ENCODE measurements at regions not wholly inside any gene's neighbourhood (a gene's known extent, or its start where the extent isn't known, plus 50 kb on each side); places are given as distances from the start of the nearest gene placed in this dataset.
"Not testable (repeated sequence)": the region's sequence is repeated elsewhere in the genome, so short reads cannot be mapped to it uniquely, and the experiment has no call there.

DNA sequence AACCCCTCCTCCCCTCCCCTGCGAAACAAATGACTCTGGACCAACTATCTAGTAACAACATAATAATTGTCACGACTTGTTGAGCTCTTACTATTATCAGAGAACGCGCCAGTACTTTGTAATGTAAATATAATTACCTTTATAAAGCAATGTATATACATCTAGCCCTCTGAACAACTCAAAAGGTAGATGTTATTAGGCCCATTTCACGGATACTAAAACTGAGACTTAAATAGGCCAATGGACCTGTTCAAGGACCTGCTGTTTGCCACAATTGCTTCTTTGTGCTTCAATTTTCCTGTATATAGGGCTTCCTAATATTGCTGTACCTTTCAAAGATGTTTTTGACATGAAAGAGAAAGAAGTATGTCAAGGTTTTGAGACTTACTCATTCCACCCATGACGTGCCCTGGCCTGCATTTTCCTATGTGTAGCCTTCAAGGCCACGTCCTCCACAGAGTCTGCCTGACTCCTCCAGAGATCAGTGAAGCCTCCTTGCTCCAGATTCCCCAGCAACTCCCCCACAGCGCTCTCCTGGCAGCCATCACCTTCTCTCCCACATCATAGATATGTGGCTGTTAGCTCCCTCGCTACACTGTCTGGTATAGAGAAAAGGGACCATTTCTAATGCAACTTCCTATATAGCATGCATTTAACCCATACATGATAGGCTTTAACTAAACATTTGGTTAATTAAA is 156.6 kb downstream of the SKIDA1 start:
- DNase-seq (peak; percentile 38), ATAC-seq (peak; percentile 29 to 76)
- intact Hi-C loops (cut with DNase I) = no loop called here

DNA sequence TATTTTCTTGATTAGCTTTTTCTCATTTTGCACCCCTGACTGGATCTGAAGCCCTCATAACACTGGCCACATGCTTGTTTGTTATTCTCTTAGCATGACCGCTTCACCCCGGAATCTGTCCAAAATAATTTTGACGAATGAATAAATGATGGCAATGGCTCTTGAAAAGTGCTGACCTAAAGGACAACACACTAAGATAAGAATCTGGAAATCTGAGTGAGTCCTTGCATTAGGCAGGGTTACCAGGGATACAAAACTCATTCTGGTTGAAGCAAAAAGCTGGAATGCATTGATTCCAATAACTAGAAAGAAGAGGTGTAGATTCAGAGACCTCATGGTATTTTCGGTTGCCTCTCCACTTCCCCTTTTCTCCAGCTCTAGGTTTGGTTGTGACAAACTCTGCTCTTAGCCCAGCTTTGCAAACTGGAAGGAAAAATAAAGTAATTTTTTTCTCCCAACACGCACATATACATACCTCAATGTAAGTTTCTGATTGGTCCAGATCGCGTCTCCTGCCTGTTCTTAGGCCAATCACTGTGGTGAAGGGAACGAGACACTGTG is 157.4 kb downstream of the SKIDA1 start:
- intact Hi-C loops (cut with DNase I) = no loop called here
- DNase-seq (no peak), ATAC-seq (no peak)

- intact Hi-C loops (cut with DNase I); DNase-seq; ATAC-seq: not testable (repeated sequence)
Measured at GRCh38 chr10:21366108-21366507, 159.4 kb downstream of the SKIDA1 start.

DNA sequence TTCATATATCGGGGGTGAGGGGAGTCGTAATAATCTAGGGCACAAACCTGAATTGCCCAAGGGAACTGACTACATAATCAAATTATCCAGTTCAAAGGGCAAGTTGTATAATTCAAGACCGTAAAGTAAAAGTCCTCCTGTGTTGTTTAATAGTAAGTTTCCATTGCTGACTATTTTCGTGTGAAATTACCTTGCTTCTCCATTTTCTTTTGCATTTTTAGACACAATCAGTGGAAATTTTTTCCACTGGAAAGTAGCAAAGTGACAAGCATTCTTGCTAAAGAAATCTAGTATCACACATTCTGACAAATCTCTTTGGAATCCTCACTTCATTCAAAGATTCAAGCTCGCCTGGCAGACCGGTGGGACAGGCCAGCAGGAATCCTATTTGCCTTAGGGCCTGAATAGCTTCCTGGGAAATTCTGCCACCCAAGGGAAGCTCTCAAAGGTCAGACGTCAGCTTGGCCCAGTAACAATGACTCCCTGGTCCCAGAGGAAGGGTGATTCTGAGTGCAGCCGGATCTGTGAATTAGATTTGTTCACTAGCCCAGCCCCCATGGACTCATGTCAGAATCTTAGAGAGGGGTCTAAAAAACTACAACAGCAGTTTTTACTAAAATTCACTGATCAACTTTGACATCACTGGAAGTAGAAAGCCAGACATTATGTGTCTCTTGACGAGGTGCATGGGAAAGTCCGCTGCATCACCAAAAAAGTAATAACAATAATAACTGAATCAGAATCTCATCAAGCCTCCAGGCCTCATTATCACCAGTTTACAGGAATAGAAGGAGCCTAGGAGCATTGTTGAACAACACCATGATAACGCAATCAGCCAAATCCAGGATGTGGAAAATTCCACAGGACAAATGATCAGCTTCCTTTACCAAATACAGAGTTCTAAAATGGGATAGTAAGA is 161.0 kb downstream of the SKIDA1 start:
- intact Hi-C loops (cut with DNase I) = no loop called here
- peak; percentile 57 for DNase-seq
- ATAC-seq = peak; percentile 70 to 79

- DNase-seq = no peak
- no peak for ATAC-seq
- intact Hi-C loops (cut with DNase I) = no loop called here
Measured at GRCh38 chr10:21363731-21364104, 161.8 kb downstream of the SKIDA1 start.

DNA sequence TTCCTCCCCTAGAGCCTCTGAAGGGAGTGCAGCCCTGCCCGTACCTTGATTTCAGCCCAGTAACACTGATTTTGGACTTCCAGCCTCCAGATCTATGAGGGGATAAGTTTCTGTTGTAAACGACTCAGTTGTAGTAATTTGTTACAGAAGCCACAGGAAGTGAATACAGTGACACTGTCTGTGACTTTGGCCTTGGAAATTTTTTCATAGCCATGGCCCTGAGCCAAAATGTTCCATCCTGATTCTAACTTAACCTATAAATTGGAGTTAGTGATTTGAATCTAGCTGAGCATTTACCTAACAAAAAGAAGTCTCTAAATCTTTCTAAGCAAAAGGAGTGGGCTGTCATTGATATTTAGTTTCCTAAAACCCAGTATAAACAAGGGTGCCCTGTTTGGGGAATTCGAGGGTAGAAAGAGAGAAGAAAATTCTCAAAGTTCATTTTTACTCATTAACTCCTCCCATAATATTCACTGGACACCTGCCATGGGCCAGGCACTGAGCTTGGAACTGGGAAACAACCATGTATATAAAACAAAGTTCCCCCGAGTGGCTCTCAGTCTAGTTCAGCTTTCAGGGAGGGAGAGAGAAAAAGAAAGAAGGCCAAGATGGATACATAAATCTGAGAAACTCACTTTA is 162.3 kb downstream of the SKIDA1 start:
- intact Hi-C loops (cut with DNase I) = no loop called here
- no peak for ATAC-seq
- DNase-seq = no peak

- ATAC-seq = no peak
- intact Hi-C loops (cut with DNase I) = no loop called here
- no peak for DNase-seq
Measured at GRCh38 chr10:21359202-21359601, 166.3 kb downstream of the SKIDA1 start.

- intact Hi-C loops (cut with DNase I) = no loop called here
- ATAC-seq (peak in 1 of 2 donors; percentile 38), DNase-seq (no peak)
Measured at GRCh38 chr10:21355591-21356011, 169.9 kb downstream of the SKIDA1 start.

GRCh38 chr10:21352886-21353285 is 172.6 kb downstream of the SKIDA1 start:
- intact Hi-C loops (cut with DNase I) = no loop called here
- no peak for ATAC-seq
- DNase-seq = no peak

DNA sequence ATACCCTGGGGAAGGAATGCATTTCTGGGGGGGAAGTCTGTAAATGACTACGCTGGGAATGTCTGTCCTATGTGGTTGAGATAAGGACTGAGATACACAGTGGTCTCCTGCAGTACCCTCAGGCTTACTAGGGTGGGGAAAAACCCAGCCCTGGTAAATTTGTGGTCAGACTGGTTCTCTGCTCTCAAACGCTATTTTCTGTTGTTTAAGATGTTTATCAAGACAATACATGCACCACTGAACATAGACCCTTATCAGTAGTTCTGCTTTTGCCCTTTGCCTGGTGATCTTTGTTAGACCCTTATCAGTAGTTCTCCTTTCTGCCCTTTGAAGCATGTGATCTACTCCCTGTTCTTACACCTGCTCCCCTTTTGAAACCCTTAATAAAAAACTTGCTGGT is 173.9 kb downstream of the SKIDA1 start:
- DNase-seq; intact Hi-C loops (cut with DNase I): not testable (repeated sequence)

DNA sequence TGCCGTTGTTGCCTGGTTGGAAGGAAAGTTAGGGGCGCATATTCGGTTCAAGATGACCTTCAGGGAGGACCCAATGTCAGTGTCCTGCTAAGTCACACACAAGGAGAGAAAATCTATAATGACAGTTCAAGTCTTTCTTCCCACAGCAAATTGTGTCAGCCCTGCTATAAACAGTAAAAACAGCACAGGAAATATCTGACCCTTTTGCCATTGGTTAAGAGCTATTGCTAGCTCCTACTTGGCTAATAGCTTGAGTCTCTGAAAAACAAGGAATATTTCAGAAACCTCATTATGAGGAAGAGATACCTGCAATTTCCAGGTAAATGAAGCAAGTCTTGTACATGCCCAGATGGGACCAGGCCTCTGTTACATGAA is 175.6 kb downstream of the SKIDA1 start:
- DNase-seq = no peak
- intact Hi-C loops (cut with DNase I) = no loop called here
- peak in 1 of 2 donors; percentile 38 for ATAC-seq

More for the DNA sequence above, 173.9 kb downstream of the SKIDA1 start:
- not testable (repeated sequence) for ATAC-seq

GRCh38 chr10:21347785-21348170 is 177.7 kb downstream of the SKIDA1 start:
- no peak for ATAC-seq
- intact Hi-C loops (cut with DNase I) = no loop called here
- no peak for DNase-seq

GRCh38 chr10:21347043-21347784 is 178.3 kb downstream of the SKIDA1 start:
- intact Hi-C loops (cut with DNase I) = no loop called here
- ATAC-seq (no peak), DNase-seq (no peak)

GRCh38 chr10:21343087-21343486 is 182.4 kb downstream of the SKIDA1 start:
- ATAC-seq (no peak), DNase-seq (no peak)
- intact Hi-C loops (cut with DNase I) = no loop called here

DNA sequence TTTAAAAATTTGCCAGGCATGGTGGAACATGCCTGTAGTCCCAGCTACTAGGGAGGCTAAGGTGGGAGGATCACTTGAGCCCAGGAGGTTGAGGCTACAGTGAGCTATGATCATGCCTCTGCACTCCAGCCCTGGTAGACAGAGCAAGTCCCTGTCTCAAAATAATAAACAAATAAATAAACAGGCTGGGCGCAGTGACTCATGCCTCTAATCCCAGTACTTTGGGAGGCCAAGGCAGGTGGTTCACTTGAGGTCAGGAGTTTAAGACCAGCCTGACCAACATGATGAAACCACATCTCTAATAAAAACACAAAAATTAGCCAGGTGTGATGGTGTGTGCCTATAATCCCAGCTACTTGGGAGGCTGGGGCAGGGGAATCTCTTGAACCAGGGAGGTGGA is 183.0 kb downstream of the SKIDA1 start:
- intact Hi-C loops (cut with DNase I); DNase-seq; ATAC-seq: not testable (repeated sequence)

- intact Hi-C loops (cut with DNase I) = no loop called here
- DNase-seq (no peak), ATAC-seq (no peak)
Measured at GRCh38 chr10:21340331-21340730, 185.2 kb downstream of the SKIDA1 start.

GRCh38 chr10:21337171-21337792 is 188.2 kb downstream of the SKIDA1 start:
- intact Hi-C loops (cut with DNase I) = no loop called here
- no peak for ATAC-seq
- DNase-seq = no peak

DNA sequence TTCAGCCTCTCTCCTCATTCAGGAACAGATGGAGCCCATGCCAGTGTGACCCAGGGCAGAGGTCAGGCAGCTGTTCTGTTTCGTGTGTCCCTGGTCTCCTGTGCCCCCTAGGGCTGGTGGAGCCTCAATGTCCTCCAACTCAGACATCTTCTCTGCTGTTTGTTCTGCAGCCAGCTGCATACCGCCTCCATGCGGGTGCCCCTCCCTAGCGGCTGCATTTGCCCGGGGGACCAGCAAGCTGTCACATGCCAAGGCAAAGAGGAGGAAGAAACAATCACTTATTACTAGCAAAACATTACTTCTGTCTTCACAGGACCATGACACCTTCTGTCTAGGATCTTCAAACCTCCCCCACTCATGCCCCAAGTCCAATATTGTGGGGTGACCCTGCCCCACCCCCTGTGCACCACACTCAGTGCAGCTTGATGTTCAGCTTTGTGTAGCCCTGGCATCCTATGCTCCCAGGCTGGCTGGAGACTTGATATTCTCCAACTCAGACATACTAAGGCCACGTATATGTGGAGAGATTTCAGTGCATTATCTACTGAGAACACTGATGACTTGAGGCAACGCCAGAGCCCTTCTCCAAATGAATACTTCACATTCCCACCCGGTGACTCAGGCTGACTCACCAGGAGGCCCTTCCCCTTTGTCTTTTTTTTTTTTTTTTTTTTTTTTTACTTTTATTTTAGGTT is 188.9 kb downstream of the SKIDA1 start:
- DNase-seq (peak; percentile 83), ATAC-seq (peak; percentile 83 to 91)
- intact Hi-C loops (cut with DNase I) = no loop called here

Measured in left cardiac atrium (tissue), 4 donors.